Loucy (cell line): ENCODE measurements at regions not wholly inside any gene's neighbourhood (a gene's known extent, or its start where the extent isn't known, plus 50 kb on each side); places are given as distances from the start of the nearest gene placed in this dataset.

Experiments used
- CTCF ChIP-seq: fragments of 200-600 bp; sonication (generic); conservative IDR thresholded peaks from 2 replicates; pipeline ENCODE4 v1.5.1; 2014; ENCODE audit warnings: mild to moderate bottlenecking, antibody characterized with exemption, low read length
- EZH2phosphoT487 ChIP-seq: fragments of 200-600 bp; IDR thresholded peaks from 2 replicates; pipeline ENCODE4 v1.6.1; 2018; ENCODE audit warnings: antibody characterized with exemption, mild to moderate bottlenecking, moderate library complexity, borderline replicate concordance

GRCh38 chr4:12924253-12924652 lies 559.9 kb downstream of the RAB28 start:
- TF ChIP-seq EZH2phosphoT487 (no peak), CTCF (no peak)
